ENCODE measurements at regions not wholly inside any gene's neighbourhood (a gene's known extent, or its start where the extent isn't known, plus 50 kb on each side); places are given as distances from the start of the nearest gene placed in this dataset.
"Not testable (repeated sequence)": the region's sequence is repeated elsewhere in the genome, so short reads cannot be mapped to it uniquely, and the experiment has no call there.

- no peak for DNase-seq
These were observed 511.2 kb upstream of the GRAMD2B start for GRCh38 chr5:125912028-125912427.

DNA sequence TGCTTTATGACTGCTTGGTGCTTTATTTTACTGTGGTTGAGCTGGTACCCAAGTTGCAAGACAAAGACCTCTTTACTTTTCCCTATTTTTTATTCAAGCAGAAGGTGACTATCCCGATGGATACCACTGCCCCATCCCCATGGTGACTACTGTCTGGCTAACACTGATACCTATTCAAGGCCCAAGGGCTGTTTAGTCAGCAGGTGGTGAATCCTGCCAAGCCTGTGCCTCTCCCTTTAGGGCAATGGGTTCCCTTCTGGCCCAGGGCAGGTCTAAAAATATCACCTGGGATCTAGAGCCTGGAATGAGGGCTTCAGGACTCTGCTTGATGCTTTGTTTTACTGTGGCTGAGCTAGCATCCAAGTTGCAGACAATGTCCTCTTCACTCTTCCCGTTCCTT is 510.0 kb upstream of the GRAMD2B start:
- no peak for DNase-seq

- no peak for DNase-seq
These were observed 508.7 kb upstream of the GRAMD2B start for GRCh38 chr5:125914471-125914870.

GRCh38 chr5:125923958-125924357 is 499.3 kb upstream of the GRAMD2B start:
- DNase-seq, result not testable (repeated sequence)

DNA sequence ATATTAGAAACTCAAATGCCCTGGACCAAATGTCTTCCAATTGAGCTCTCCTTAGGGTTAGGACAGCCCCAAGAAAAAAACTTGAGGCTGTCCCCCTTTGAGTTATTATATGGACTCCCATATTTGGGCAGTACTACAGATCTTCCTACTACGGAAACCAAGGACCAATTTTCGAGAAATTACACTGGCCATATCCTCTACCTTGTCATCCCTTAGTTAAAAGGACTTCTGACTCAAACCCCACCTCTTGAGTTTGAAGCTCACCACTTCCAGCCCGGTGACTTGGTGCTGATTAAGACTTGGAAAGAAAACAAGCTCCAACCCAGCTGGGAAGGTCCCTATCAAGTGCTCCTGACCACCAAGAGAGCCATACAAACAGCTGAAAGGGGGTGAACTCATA is 497.0 kb upstream of the GRAMD2B start:
- DNase-seq, result no peak

DNA sequence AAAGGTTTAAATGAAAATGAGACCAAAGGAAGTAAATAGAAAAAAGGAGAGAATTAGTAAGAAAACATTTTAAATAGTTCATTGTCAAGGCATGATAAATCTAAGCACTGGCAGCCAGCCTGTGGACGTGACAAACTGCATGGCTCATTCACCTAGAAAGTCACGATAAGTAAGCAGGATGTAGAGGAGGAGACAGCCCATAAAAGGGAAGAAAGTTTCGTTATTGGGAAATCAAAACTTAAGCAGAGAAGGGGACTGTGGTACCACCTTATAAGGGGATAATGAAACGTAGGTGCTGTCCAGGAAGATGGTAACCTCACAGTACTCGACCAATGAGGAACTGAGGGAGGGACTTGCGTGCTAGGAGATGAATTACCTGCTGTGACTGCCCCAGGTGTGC is 494.5 kb upstream of the GRAMD2B start:
- DNase-seq, result no peak

DNA sequence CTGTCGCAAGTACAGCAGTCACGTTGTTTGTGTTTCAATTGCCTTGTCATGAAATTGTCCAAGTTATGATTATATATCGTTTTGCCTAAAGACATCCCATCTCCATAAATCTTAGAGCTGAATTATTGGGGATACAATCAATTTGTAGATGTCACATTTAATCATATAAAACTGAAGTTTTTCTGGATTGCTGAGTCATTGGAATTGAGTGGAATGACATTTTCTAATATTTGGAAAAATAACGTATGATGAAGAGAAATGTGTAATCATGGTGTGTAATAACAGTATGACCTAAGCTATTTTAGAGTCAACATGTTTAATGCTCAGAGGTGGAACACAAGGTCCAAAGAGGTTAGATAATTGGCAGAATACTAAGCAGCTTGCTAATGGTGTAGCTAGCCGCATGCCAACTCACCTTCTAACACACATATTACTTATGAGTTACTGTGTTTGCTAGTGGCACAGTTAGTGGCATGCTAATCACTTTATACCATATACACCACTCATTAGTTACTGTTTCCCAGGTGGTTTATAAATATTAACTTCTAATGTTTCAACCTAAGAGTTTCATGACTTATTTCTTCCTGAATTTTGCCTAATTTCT is 473.1 kb upstream of the GRAMD2B start:
- DNase-seq, result no peak

DNA sequence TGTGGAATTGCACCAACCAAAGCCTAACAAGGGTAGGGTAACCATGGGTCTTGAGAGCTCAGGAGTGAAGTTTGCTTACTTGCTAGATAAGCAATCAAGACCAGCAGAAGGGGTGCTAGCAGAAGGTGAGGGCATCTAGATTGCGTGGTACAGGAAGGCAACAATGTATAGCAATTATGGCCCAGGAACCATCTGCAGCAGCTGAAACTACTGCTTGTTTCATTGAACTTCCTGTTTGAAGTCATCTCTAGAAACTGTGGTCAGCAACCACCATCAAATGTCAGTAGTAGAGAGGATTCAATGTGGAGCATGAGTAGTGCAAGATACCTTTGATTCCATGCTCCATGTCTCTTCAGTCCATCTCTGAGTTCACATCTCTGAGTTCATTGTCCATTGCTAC is 462.1 kb upstream of the GRAMD2B start:
- no peak for DNase-seq

DNA sequence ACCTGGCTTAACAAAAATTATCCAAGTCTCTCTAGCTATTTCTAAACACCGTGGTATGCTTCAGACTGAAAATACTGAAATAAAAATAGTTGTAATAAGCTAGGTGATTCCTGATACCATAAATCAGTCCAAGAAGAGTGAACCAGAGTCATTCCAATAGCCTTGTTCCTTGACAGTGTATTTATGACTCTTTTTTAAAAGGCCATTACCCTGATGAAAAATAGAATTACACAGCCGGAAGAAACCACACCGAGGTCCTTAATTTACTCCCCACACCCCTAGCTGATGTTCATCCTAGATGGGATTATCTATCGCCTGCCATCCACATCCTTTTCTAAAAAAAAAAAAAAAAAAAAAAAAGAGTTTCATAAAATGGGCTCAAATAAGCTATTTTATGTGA is 457.6 kb upstream of the GRAMD2B start:
- DNase-seq, result no peak

GRCh38 chr5:125967576-125967975 is 455.6 kb upstream of the GRAMD2B start:
- no peak for DNase-seq

GRCh38 chr5:125969011-125969813 is 454.0 kb upstream of the GRAMD2B start:
- DNase-seq, result no peak

GRCh38 chr5:125969814-125970171 is 453.4 kb upstream of the GRAMD2B start:
- DNase-seq, result no peak

DNA sequence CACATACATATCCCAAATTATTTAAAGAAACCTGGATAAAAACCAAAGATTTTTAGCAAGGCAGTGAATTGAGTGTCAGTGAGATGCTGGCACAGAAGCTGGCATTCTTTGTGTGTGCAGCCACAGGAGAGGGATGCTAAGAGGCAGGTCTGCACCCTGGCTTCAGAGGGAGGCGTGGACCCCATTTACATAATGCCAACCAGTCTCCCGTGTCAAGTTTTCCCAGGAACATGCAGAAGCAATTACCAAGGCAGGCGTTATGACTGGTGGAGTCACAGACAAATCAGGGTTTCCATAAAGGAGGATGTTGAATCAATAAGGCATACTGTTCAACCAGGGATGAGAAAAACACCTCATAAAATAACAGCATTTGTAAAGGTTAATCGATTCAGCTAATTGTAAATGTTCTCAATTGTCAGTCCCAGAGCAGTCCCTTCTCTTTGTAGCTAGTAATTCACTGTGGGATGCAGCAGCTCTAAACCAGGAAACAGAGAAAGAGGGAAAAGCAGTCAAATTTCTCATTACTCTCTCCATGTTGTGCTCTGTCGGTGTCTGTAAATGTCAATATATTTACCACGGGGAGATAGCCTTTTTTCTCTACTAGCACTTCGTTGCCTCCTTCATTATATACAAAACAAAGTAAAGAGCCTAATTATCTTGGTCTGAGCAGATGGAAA is 452.4 kb upstream of the GRAMD2B start:
- DNase-seq, result no peak

GRCh38 chr5:125972706-125973105 is 450.5 kb upstream of the GRAMD2B start:
- no peak for DNase-seq

DNA sequence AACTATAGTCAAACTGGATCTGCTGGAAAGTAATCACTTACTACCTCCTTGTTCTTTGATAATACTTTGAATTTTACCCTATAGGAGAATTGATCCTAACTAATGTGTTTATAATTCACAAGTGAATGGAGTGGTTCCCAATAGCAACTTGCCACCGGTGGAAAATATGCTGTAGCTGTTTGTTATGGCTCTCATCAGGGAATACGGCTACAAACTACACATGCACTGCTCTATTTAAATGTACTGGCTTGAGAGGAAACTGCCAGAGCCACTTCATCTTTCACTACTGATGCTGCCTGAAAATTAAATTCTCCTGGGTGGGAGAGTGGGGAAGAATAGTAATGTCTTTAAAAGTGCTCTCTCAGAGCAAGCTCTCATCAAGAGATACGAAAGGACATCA is 448.5 kb upstream of the GRAMD2B start:
- no peak for DNase-seq

GRCh38 chr5:125976421-125977000 is 446.7 kb upstream of the GRAMD2B start:
- DNase-seq, result no peak

- no peak for DNase-seq
These were observed 445.2 kb upstream of the GRAMD2B start for GRCh38 chr5:125978015-125978414.

DNA sequence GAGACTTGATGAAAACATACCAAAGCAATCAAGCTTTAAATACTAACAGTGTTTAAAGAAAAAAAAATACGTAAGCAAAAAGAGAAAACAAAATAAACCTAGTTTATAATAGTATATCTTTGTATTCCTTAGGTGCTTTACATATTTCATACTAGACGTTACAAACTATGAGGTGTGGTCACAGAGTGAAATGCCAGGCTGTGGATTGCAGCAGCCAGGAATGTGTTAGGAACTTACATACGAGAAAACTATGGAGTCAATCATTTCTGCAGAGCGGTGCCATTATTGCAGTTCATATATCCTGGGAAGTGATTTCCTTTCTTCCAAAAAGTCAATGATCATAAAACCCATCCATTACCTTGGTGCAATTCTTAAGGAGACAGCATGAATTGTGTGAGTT is 443.6 kb upstream of the GRAMD2B start:
- DNase-seq, result no peak

GRCh38 chr5:125981016-125981415 is 442.2 kb upstream of the GRAMD2B start:
- DNase-seq, result no peak

- no peak for DNase-seq
These were observed 435.4 kb upstream of the GRAMD2B start for GRCh38 chr5:125987677-125988255.

- no peak for DNase-seq
These were observed 431.2 kb upstream of the GRAMD2B start for GRCh38 chr5:125992050-125992449.

DNA sequence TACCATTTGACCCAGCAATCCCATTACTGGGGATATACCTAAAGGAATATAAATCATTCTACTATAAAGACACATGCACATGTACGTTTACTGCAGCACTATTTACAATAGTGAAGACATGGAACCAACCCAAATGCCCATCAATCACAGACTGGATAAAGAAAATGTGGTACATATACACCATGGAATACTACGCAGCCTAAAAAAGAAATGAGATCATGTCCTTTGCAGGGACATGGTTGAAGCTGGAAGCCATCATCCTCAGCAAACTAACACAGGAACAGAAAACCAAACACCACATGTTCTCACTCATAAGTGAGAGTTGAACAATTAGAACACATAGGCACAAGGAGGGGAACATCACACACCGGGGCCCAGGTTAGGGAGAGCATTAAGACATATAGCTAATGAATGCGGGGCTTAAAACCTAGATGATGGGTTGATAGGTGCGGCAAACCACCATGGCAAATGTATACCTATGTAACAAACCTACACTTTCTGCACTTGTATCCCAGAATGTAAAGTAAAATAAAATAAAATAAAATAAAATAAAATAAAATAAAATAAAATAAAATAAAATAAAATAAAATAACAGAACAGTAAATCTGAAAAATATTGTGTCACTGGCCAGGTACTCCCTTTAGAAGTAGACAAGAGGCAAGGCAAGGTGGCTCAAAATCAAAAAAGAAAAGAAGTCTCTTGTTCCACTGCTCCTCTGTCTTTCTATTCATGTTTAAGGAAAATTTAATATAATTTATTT is 423.8 kb upstream of the GRAMD2B start:
- not testable (repeated sequence) for DNase-seq

- peak; percentile 29 for DNase-seq
These were observed 422.7 kb upstream of the GRAMD2B start for GRCh38 chr5:126000507-126000906.
